ENCODE measurements at regions not wholly inside any gene's neighbourhood (a gene's known extent, or its start where the extent isn't known, plus 50 kb on each side); places are given as distances from the start of the nearest gene placed in this dataset.
"Not testable (repeated sequence)": the region's sequence is repeated elsewhere in the genome, so short reads cannot be mapped to it uniquely, and the experiment has no call there.

DNA sequence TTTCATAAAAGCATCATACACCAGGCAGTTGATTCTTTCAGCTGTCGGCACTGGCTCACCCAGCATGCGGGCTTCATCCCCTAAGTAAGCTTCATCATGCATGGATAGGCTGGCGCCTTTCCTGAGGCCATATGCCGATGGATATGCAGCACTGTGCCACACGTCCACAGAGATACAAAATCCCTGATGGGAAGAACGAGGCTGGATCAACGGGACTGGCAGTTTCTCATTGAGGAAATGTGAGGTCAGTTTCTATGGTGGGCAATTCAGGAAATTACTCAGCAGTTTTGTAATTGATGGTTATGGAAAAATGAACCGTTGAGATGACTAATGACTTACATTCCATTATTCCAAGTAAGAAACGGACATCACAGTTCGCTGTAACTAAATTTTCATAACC is 453.8 kb downstream of the TMEM121 start (continued):
- TF ChIP-seq ISL1 (CRISPR knock-in tag; IDR thresholded peaks at IDR 0.05) (no peak), CSDC2 (CRISPR knock-in tag; IDR thresholded peaks at IDR 0.05) (no peak)

DNA sequence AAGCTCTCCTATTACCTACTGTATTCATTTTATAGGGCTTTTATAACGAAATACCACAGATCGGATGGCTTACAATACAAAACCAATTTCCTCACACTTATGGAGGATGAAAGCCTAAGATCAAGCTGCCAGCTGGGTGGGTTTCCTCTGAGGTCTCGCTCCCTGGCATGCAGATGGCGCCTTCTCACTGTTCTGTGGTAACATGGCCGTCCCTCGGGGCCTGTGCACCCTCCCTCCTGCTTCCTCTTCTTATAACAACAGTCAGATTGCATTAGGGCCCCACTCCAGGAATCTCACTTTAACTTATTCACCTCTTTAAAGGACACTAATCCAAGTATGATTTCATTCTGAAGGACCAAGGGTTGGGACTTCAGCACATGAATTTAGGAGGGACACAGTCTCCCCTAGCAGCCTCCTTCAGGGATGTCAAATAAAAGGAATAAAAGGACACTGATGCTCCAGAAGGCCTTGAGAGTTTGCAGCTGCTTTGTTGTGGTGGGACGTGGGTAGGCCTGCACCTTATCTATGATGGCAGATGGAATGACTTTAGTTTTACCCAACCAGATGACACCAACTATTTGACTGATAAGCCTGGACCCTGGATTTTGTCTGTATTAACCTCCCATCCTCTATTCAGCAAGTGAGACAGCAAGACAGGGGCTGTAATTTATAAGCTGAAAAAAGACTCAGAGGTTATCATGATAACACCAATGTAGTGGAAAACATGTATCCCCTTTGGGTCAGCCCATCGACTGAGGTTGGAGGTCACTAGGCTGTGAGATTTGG is 455.3 kb downstream of the TMEM121 start:
- ATAC-seq = not testable (repeated sequence)

- TF ChIP-seq ZNF565 (CRISPR knock-in tag; conservative IDR thresholded peaks at IDR 0.05; ENCODE audit: low read depth) (no peak), CSRNP3 (CRISPR knock-in tag; IDR thresholded peaks at IDR 0.05) (no peak), PPARA (CRISPR knock-in tag; IDR thresholded peaks at IDR 0.05; ENCODE audit: borderline replicate concordance) (no peak), CREB5 (CRISPR knock-in tag; IDR thresholded peaks at IDR 0.05; ENCODE audit: low read depth) (no peak), ESRRG (CRISPR knock-in tag; IDR thresholded peaks at IDR 0.05) (no peak), TOX (CRISPR knock-in tag; IDR thresholded peaks at IDR 0.05; ENCODE audit: borderline replicate concordance) (no peak), CSDC2 (CRISPR knock-in tag; IDR thresholded peaks at IDR 0.05) (no peak), ZC3H10 (CRISPR knock-in tag; IDR thresholded peaks at IDR 0.05) (no peak)
- TF ChIP-seq, protein P1, sequence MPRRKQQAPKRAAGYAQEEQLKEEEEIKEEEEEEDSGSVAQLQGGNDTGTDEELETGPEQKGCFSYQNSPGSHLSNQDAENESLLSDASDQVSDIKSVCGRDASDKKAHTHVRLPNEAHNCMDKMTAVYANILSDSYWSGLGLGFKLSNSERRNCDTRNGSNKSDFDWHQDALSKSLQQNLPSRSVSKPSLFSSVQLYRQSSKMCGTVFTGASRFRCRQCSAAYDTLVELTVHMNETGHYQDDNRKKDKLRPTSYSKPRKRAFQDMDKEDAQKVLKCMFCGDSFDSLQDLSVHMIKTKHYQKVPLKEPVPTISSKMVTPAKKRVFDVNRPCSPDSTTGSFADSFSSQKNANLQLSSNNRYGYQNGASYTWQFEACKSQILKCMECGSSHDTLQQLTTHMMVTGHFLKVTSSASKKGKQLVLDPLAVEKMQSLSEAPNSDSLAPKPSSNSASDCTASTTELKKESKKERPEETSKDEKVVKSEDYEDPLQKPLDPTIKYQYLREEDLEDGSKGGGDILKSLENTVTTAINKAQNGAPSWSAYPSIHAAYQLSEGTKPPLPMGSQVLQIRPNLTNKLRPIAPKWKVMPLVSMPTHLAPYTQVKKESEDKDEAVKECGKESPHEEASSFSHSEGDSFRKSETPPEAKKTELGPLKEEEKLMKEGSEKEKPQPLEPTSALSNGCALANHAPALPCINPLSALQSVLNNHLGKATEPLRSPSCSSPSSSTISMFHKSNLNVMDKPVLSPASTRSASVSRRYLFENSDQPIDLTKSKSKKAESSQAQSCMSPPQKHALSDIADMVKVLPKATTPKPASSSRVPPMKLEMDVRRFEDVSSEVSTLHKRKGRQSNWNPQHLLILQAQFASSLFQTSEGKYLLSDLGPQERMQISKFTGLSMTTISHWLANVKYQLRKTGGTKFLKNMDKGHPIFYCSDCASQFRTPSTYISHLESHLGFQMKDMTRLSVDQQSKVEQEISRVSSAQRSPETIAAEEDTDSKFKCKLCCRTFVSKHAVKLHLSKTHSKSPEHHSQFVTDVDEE (CRISPR knock-in tag; IDR thresholded peaks at IDR 0.05) = no peak
- no peak for ATAC-seq
Observed at GRCh38 chr14:105982664-105983063, 456.3 kb downstream of the TMEM121 start.

DNA sequence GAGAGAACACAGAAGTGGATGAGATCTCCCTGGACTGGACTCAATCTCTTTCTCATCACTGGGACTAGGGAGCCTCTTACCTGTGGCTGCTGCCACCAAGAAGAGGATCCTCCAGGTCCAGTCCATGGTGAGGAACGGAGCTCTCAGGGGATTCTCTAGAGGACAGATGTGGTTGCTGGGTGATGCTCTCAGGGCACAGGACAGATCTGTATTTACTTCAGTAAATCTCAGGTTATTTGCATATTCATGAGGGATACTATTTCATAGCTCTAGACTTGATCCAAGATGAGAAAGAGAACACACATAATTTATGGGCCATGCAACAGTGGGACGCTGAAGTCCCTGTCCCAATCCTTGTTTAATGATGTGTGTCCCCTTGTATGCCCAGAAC is 460.5 kb downstream of the TMEM121 start:
- no peak for ATAC-seq
- no peak for TF ChIP-seq ISL1 (CRISPR knock-in tag; IDR thresholded peaks at IDR 0.05)
- no peak for TF ChIP-seq ZNF70 (CRISPR knock-in tag; IDR thresholded peaks at IDR 0.05)
- TF ChIP-seq POU6F1 (CRISPR knock-in tag; IDR thresholded peaks at IDR 0.05; ENCODE audit: borderline replicate concordance, low read depth) = no peak
- no peak for TF ChIP-seq TOX (CRISPR knock-in tag; IDR thresholded peaks at IDR 0.05; ENCODE audit: borderline replicate concordance)
- no peak for TF ChIP-seq ZNF565 (CRISPR knock-in tag; conservative IDR thresholded peaks at IDR 0.05; ENCODE audit: low read depth)
- TF ChIP-seq PPARA (CRISPR knock-in tag; IDR thresholded peaks at IDR 0.05; ENCODE audit: borderline replicate concordance) = no peak
- no peak for TF ChIP-seq CSDC2 (CRISPR knock-in tag; IDR thresholded peaks at IDR 0.05)
- TF ChIP-seq ARNTL (CRISPR knock-in tag; IDR thresholded peaks at IDR 0.05; ENCODE audit: borderline replicate concordance, low read depth) = no peak
- TF ChIP-seq GLIS3 (CRISPR knock-in tag; IDR thresholded peaks at IDR 0.05) = no peak
- TF ChIP-seq ZFP30 (CRISPR knock-in tag; IDR thresholded peaks at IDR 0.05) = no peak
- no peak for TF ChIP-seq ZFP3 (CRISPR knock-in tag; IDR thresholded peaks at IDR 0.05)

DNA sequence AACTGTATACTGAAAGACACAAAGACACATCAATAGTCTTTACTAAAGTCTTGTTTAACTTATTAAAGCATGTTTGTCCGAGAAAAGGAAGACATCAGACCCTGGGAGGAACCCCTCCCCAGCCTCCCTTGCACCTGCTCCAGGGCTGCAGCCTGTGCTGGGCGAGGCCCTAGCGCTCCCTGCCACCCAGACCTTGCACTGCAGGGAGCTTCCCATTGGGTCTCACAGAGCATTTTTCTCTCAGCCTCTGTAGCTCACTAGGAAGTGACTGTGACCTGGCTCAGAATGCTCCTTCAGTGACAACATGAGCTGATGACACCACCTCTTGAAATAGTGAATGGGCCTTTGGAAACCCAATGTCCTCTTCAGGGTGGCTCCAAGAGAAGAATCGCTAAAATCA is 461.2 kb downstream of the TMEM121 start:
- ATAC-seq = no peak
- no peak for TF ChIP-seq OSR1 (CRISPR knock-in tag; IDR thresholded peaks at IDR 0.05)
- TF ChIP-seq ZFP30 (CRISPR knock-in tag; IDR thresholded peaks at IDR 0.05) = no peak
- TF ChIP-seq, protein P1 (CRISPR knock-in tag; IDR thresholded peaks at IDR 0.05) = no peak
- no peak for TF ChIP-seq ZNF70 (CRISPR knock-in tag; IDR thresholded peaks at IDR 0.05)
- no peak for TF ChIP-seq GLIS3 (CRISPR knock-in tag; IDR thresholded peaks at IDR 0.05)
- no peak for TF ChIP-seq CREB5 (CRISPR knock-in tag; IDR thresholded peaks at IDR 0.05; ENCODE audit: low read depth)
- no peak for TF ChIP-seq ZC3H10 (CRISPR knock-in tag; IDR thresholded peaks at IDR 0.05)
- TF ChIP-seq CSRNP3 (CRISPR knock-in tag; IDR thresholded peaks at IDR 0.05) = no peak
